SU-DHL-6 (cell line): ENCODE measurements at regions not wholly inside any gene's neighbourhood (a gene's known extent, or its start where the extent isn't known, plus 50 kb on each side); places are given as distances from the start of the nearest gene placed in this dataset.

ENCODE experiments used
- H2AFZ ChIP-seq: fragments of 200-600 bp; sonication (generic); 2 replicates; pipeline ENCODE4 v1.6.1; 2014; ENCODE audit warnings: low read depth, mild to moderate bottlenecking, moderate library complexity, mixed read lengths, antibody characterized with exemption, low read length; ENCODE audit not compliant: severe bottlenecking
- H3F3A ChIP-seq: fragments of 200-600 bp; shearing (Covaris generic); 2 replicates; pipeline ENCODE4 v1.6.0; 2016; ENCODE audit warnings: antibody characterized with exemption, mild to moderate bottlenecking; ENCODE audit not compliant: insufficient read depth
- H3K27ac ChIP-seq: fragments of 200-600 bp; sonication (generic); 2 replicates; pipeline ENCODE4 v1.5.1; 2016; ENCODE audit warnings: low read depth, mild to moderate bottlenecking, low read length, moderate library complexity, mixed read lengths
- H3K27me3 ChIP-seq: fragments of 200-600 bp; sonication (generic), shearing (Covaris generic); 2 replicates; pipeline ENCODE4 v1.6.0; 2014; ENCODE audit warnings: mild to moderate bottlenecking, low read length
- H3K36me3 ChIP-seq: fragments of 200-600 bp; sonication (generic); 2 replicates; pipeline ENCODE4 v1.6.1; 2014; ENCODE audit warnings: mild to moderate bottlenecking, low read length, mixed read lengths
- H3K4me2 ChIP-seq: fragments of 300-600, 200-600 bp; shearing (Covaris generic), sonication (generic); 2 replicates; pipeline ENCODE4 v1.6.0; 2014; ENCODE audit warnings: low read length, low read depth, mild to moderate bottlenecking; ENCODE audit not compliant: poor library complexity, severe bottlenecking
- H3K4me3 ChIP-seq: fragments of 200-600 bp; sonication (generic); 2 replicates; pipeline ENCODE4 v1.5.1; 2014; ENCODE audit warnings: antibody characterized with exemption, low read length, mild to moderate bottlenecking, mixed read lengths; ENCODE audit not compliant: insufficient read depth, poor library complexity, severe bottlenecking
- H3K79me2 ChIP-seq: fragments of 200-600 bp; sonication (generic); 2 replicates; pipeline ENCODE4 v1.6.1; 2014; ENCODE audit warnings: mild to moderate bottlenecking, low read length, moderate library complexity; ENCODE audit not compliant: insufficient read depth
- H3K9ac ChIP-seq: fragments of 200-600 bp; sonication (generic); 2 replicates; pipeline ENCODE4 v1.7.0; 2014; ENCODE audit warnings: mild to moderate bottlenecking, low read length
- H3K9me2 ChIP-seq: fragments of 200-600 bp; sonication (generic); replicated peaks from 2 replicates; pipeline ENCODE4 v1.6.1; 2014; ENCODE audit warnings: low read length; ENCODE audit not compliant: insufficient read depth
- H3K9me3 ChIP-seq: fragments of 200-600 bp; sonication (generic); 2 replicates; pipeline ENCODE4 v1.6.1; 2014; ENCODE audit warnings: low read length, mixed read lengths; ENCODE audit not compliant: insufficient read depth
- H4K20me1 ChIP-seq: fragments of 200-600 bp; sonication (generic); 2 replicates; pipeline ENCODE4 v1.6.1; 2014; ENCODE audit warnings: low read depth, mild to moderate bottlenecking, antibody characterized with exemption, low read length, moderate library complexity, mixed read lengths
- EZH2phosphoT487 ChIP-seq: fragments of 200-600 bp; sonication (generic), shearing (Covaris generic); conservative IDR thresholded peaks from 2 replicates; pipeline ENCODE4 v1.6.1; 2018; ENCODE audit warnings: mild to moderate bottlenecking, antibody characterized with exemption, low read length, moderate library complexity, mixed read lengths
- TF ChIP-seq, protein P1 (sequence below): fragments of 200-600 bp; sonication (generic); IDR thresholded peaks from one replicate; pipeline ENCODE4 v1.5.1; 2017; ENCODE audit warnings: antibody characterized with exemption, mild to moderate bottlenecking, low read length, moderate library complexity; ENCODE audit not compliant: insufficient read depth, poor library complexity, severe bottlenecking

GRCh38 chr1:4978660-4979390 lies 324.4 kb downstream of the AJAP1 start:
- Histone ChIP-seq H3K4me2 (no peak overlapping the region), H3K27me3 (no peaks in the 10 kb centered on the region), H3K9ac (no peak overlapping the region), H3F3A (no peaks in the 10 kb centered on the region), H3K9me2 (no peaks in the 10 kb centered on the region), H4K20me1 (no peaks in the 10 kb centered on the region), H2AFZ (no peak overlapping the region), H3K79me2 (no peaks in the 10 kb centered on the region), H3K27ac (no peak overlapping the region), H3K9me3 (no peaks in the 10 kb centered on the region), H3K4me3 (no peak overlapping the region), H3K36me3 (no peaks in the 10 kb centered on the region)
- TF ChIP-seq, protein P1, sequence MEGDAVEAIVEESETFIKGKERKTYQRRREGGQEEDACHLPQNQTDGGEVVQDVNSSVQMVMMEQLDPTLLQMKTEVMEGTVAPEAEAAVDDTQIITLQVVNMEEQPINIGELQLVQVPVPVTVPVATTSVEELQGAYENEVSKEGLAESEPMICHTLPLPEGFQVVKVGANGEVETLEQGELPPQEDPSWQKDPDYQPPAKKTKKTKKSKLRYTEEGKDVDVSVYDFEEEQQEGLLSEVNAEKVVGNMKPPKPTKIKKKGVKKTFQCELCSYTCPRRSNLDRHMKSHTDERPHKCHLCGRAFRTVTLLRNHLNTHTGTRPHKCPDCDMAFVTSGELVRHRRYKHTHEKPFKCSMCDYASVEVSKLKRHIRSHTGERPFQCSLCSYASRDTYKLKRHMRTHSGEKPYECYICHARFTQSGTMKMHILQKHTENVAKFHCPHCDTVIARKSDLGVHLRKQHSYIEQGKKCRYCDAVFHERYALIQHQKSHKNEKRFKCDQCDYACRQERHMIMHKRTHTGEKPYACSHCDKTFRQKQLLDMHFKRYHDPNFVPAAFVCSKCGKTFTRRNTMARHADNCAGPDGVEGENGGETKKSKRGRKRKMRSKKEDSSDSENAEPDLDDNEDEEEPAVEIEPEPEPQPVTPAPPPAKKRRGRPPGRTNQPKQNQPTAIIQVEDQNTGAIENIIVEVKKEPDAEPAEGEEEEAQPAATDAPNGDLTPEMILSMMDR, result no peak
- no peak for TF ChIP-seq EZH2phosphoT487

- Histone ChIP-seq H3K27me3 (no peaks in the 10 kb centered on the region), H3K27ac (no peak overlapping the region), H3K9me2 (no peaks in the 10 kb centered on the region), H3K9ac (no peak overlapping the region), H3K36me3 (no peaks in the 10 kb centered on the region), H4K20me1 (no peaks in the 10 kb centered on the region), H3K4me2 (no peak overlapping the region), H2AFZ (no peak overlapping the region), H3F3A (no peaks in the 10 kb centered on the region), H3K9me3 (no peaks in the 10 kb centered on the region), H3K79me2 (no peaks in the 10 kb centered on the region), H3K4me3 (no peak overlapping the region)
- TF ChIP-seq, protein P1, result no peak
- TF ChIP-seq EZH2phosphoT487, result no peak
Observed at GRCh38 chr1:4977701-4978100, 323.3 kb downstream of the AJAP1 start.

GRCh38 chr1:4976859-4977440 lies 322.5 kb downstream of the AJAP1 start:
- Histone ChIP-seq H3K4me2 (no peak overlapping the region), H3K4me3 (no peak overlapping the region), H3K9me3 (no peaks in the 10 kb centered on the region), H3K79me2 (no peaks in the 10 kb centered on the region), H2AFZ (no peak overlapping the region), H3K27ac (no peak overlapping the region), H3K36me3 (no peaks in the 10 kb centered on the region), H3K9me2 (no peaks in the 10 kb centered on the region), H4K20me1 (no peaks in the 10 kb centered on the region), H3K9ac (no peak overlapping the region), H3F3A (no peaks in the 10 kb centered on the region), H3K27me3 (no peaks in the 10 kb centered on the region)
- TF ChIP-seq, protein P1, result no peak
- TF ChIP-seq EZH2phosphoT487, result no peak
